ENCODE measurements at regions not wholly inside any gene's neighbourhood (a gene's known extent, or its start where the extent isn't known, plus 50 kb on each side); places are given as distances from the start of the nearest gene placed in this dataset.

DNA sequence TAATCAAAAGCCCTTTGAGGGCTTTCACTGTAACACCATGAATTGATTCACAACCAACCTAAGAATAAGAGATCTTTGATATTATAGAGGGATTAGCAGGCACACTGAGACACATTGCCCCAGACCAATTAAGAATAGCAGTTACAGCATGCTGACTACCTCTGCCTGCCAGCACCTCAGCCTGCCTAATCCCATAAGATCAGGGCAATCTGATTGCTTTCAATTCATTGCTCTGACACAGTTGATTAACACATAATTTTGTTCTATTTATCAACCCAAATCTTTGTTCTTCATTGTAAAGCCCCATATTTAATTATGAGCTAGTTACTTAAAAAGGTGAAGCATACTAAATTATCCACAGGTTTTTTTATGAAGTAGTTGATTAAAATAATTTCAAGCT is 548.8 kb upstream of the ZP4 start:
- TF ChIP-seq CTCF (IDR thresholded peaks at IDR 0.05) (no peak), POLR2A (IDR thresholded peaks at IDR 0.05) (no peak)
